ENCODE measurements at regions not wholly inside any gene's neighbourhood (a gene's known extent, or its start where the extent isn't known, plus 50 kb on each side); places are given as distances from the start of the nearest gene placed in this dataset.

GRCh38 chr6:167394820-167395219, 69.9 kb downstream of the TTLL2 start:
- TF ChIP-seq CTCF (IDR thresholded peaks at IDR 0.05), result no peak
- TF ChIP-seq POLR2A (IDR thresholded peaks at IDR 0.05), result no peak

Measured in right lobe of liver (tissue), 4 donors.